IPS-NIHi7 (cell line): ENCODE measurements at regions not wholly inside any gene's neighbourhood (a gene's known extent, or its start where the extent isn't known, plus 50 kb on each side); places are given as distances from the start of the nearest gene placed in this dataset.

Experiments used
- DNase-seq: peaks from one replicate; pipeline ENCODE4 v3.0.0; 2012; ENCODE audit warnings: mixed read lengths; ENCODE audit errors: extremely low spot score

DNA sequence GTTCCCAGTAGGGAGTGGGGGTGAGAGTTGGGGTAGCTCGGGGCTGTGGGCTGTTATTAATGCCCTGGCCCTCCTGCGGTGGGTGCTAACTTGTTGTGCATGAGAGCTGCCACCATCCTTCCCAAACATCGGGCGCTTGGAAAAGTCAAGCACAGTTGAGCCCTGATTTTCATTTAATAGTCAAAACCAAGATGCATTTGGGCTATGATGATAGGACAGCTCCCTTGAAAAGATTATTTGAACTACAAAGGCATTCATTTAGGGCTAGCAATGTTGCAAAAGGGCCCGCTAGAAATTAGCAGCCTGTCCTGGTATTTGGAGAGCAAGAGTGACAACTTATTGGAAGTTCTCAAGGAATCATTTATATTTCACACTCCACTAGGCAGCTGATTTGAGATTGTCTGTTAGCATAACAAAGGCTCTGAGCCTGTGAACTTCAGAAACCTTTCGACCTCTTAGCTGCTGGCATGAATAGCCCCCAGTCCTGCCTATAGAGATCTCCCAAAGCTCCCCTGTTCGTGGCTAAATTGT is 128.2 kb upstream of the TMEM161B start:
- DNase-seq = no peak

DNA sequence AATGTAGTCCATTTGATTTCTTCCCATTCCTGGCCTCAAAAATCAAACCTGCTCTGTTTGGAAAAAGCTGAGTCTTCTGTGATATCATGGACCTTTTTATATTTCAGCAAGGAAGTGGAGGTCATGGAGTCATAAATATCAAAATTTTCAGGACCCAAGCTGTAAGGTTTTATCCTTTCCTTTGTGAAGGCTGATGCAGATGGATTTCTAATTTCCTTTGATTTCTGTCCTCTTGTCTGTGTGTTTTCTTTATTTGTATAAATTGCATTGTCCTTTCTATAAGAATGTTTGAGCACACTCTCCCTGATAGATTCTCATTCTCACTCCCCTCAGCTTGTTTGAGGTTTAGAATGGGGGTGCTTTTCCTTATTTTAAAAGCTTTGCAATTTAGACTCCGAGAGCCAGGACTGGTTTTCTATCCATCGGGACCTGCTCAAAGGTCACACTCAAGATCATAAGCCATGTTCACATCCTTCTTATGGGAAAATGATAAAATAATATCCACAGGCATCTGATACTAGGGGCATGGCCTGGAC is 127.4 kb upstream of the TMEM161B start:
- no peak for DNase-seq

DNA sequence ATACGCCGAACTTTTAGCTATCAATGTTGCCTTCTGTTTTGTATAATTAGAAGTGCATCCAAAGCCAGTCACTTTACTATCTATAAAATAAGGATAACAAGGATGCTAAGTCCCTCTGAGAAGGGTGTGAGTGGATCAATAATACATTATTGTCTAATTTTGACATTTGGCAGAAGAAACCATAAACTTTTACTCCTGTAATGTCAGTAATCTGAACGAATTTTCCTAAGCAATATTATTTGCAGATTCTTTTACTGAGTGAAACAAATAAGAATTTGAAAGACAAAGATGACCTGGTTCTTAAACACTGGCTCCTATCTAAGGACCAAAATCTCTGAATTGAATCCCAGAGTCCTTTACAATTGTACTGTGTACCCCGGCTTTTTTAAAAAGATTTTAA is 126.6 kb upstream of the TMEM161B start:
- DNase-seq = no peak

DNA sequence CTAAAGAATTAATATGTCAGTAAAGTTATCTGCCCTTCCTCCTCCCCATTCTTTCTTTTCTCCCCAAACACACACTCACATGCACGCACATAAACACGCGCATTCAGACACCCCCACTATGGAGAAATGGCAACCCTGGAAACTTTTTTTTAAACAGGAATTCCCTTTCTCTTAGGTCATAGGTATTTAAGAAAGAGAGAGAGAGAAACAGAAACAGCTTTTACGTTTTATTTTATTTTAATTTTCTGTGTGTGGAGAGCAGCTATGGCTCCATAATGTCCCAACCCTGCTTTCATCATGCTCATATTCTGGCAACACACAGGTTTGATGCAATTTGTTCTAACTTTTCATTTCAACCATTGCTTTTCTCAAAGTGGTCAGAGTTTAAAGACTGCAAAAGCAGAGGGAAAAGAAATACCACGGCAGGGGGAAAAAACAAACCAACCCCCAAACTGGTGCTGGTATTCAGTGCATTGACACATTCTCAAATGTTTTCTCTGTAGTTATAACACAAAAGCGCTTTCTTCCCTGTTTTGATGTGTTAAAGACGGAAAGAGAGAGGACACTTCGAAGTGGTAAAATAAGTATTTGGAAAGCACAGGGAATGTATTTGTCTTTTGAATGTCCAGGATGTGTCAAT is 126.0 kb upstream of the TMEM161B start:
- DNase-seq = no peak

DNA sequence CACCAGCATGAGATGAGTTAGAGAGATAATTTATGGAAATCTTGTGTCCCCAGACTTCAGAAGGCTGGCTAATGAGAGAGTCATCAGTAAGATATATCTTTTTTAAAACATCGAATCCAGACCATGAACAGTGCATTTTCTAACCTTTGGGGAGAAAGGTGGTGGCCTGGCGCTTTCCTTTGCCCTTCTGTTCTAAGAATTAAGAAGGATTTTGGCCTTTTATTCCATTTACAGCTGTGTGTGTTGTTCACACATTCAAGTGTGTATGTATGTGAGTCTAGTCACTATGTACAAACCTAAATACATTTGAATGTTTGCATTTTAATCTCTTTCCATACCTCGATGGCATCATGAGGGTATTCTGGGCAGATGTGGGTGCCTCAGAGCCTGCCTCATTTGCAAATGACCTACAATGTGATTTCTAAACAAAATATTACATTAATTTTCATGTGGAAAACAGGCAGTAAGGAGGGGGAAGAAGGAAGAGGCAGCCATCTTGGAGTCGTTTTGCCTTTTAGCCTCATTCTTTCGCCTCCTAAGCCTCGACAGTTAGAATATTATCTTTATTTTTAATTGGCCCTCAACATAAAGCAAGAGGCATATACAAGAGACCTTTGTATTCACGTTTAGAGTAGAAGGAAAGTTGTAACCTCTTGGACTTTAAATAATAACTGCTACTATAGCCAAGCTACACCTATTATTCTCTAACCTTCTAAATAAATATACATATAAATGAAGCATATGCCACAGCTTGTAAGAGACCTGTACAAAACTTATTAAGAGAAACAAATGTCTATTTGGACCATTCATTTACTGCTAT is 125.3 kb upstream of the TMEM161B start:
- DNase-seq = no peak

DNA sequence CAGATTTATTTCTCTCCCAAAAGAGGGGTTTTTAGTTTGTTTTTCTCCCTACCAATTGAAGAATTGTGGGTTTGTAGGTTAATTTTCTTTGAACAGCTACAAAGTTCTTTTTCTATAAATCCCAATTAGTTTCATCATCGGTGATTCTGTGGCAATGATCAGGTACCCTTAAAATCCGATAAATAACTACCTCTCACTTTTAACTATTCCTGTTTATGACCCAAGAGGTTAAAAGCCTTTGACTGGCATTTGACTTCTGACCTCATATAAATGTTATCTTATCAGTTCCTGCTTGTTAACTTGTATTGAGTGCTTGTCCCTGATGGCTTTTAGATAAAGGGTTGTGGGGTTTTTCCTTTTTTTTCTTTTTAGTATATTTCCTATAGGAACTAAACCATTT is 124.4 kb upstream of the TMEM161B start:
- no peak for DNase-seq

DNA sequence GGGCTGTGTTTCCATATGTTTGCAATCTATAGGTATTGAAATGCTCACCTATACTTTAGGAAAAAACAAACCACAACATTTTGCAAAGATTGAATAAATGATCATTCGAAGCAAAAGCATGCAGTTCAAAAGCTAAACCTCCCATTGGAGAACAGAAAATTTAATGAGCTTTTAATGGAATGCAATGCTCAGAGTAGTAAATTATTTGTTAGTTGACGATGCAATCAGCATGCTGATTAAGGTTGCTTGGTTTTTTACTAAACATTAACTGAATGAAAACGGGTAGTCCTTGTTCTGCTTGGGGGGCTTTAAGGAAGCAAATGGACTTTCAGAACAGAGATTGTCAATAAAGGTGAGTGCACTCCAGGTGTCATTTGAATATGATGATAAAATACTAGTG is 123.3 kb upstream of the TMEM161B start:
- DNase-seq = no peak

DNA sequence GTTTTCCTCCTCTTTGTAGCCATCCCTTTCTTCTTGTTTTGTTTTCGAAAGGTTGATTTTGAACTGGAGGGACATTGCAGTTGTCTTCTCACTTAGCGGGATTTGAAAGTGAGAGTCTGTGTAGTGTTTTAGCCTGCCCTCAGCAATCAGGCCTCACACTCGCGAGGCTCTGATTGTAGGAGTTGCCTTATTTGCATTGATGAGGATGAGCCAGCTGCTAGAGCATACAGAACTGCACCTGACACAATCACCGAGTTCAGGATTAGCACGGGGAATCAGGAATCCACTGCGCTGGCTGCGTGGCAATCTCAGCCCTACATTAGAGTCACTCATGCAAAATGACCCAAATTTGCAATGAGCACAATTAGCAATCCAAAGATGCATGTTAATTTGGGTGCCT is 122.5 kb upstream of the TMEM161B start:
- no peak for DNase-seq

DNA sequence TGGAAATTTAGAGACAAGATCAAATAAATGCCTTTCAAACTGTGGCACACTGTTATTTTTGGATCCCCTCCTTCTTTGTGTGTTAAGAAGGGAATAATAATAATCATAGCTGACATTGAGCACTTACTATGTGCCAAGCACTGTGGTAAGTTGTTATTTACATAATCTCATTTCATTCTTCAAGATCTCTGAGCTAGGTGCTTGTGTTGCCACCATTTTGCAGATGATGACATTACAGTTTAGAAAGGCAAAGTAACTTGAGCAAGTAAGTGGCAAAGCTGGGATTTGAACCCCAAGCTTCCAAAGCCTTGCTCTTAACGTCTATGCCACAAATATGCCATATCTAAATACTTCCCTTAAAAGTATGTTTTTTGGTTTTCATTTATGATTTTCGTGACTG is 121.8 kb upstream of the TMEM161B start:
- no peak for DNase-seq

DNA sequence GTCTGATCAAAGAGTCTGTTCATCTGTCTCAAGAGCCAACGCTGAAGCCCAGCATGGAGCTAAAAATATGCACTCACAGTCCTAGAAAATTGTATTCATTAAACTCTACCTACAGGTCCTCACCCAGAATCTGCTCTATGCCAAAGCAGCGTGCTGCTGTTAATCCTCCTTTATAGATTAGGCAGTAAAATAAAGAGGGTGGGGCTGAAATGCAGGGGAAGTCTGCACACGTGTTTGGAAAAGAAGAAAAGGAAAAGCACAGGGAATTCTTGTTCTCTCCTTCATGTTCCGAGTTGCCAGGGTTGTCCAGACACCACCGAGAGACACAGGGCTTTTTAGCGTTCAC is 121.4 kb upstream of the TMEM161B start:
- no peak for DNase-seq

DNA sequence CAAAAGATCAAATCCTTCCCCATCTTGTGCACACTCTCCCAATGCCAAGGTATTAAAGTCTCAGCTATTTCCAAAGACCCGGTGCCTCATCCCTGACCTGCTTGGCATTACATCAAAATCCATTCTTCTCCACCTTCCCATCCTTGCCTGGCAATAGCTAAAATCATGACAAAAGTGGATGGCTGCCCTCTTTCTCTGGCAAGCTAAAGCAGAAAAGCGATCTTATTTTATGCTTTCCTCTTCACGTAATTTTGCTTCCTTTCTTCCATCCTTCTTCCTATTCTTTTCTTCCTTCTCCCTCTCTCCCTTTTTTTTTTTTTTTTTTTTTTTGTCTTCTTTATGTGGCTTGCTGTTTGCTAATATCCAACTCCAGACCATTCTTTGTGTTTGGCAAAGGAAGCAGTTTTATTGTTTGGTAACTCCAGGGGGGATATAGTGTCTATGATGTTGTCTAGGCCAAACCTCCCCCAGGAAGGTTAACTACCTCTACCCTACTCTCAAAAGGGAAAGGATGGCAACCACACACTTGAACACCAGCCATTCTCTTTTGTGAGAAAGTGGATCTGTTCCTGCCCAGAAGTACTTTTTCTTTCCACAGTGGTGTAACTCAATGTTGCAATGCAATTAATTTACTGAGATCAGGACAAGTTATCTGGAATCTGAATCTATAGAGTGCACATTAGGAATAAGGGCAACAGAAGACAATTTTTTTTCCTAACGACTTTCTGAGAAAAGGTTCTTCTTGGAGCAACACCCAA is 120.9 kb upstream of the TMEM161B start:
- DNase-seq = no peak

DNA sequence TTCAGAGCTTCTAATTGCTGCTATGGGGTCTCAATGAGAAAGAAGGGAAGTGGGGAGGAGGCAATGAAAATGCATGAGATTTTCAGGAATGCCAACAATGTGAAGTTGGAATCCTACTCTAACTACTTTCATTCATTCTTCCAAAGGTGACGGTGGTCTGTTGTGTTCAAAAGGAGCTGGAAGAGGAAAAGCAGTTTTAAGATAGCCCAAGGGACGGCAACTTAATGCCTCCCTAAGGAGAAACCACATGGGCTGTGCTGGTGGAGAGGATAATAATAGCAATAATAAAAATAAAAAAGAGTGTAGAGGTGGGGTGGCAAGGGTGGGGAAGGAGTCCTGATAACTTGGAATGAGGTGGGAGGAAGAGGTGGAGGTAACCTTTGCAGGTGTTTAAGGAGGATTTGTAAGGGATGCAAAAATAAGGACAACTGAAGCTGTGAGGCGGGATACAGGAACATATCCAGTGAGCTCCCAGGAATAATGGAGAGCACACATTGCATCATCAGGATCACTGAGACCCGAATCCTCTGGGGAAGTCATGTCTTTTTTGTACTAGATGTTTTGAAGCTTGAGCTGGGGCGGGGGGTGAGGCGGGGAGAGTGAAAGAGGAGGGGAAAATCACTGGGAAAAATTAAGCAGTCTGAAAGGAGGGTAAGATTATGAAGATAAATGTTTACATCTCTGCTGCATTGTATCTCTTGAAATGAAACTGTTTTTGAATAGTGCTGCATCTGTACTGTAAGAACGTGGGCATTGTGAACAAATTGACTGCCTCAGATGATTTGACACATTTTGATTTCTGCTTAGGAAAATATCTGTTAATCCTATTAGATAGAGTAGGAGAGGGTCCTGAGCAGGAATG is 120.1 kb upstream of the TMEM161B start:
- peak; percentile 47 for DNase-seq

DNA sequence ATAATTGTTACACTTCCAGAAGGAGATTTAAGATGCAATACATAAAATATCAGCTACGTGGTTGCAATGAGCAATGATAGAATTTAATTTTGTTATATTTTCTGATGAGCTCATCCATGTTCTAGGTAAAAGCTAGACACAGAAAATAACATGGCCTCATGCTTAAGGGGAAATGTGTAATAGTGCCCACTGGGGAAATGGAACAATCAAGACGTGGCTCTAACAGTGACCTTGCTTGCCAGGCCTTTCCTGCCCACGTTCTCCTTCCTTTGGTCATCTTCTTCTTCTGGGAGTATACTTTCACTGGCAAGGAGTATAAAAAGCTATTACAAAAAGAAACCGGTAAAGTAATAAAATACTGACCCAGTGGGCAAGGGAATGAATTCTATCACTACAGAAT is 116.2 kb upstream of the TMEM161B start:
- DNase-seq = no peak

DNA sequence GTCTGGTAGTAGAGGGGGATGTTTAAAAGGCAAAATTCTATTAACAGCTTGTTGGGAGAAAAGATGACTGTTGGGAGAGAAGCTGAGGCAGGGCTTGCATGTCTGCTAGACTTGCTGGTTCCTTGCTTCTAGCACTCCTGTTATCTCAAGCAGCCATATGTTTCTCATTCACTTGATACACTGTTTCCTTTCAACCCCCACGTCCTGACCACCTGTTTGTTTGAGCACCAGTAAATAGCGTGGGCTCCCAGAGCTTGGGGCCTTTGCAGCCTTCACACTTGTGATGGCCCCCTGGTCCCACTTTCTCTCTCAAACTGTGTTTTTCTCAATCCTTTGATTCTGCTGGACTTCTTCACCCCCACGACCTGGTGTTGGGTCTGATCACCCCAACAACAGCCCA is 111.7 kb upstream of the TMEM161B start:
- no peak for DNase-seq

DNA sequence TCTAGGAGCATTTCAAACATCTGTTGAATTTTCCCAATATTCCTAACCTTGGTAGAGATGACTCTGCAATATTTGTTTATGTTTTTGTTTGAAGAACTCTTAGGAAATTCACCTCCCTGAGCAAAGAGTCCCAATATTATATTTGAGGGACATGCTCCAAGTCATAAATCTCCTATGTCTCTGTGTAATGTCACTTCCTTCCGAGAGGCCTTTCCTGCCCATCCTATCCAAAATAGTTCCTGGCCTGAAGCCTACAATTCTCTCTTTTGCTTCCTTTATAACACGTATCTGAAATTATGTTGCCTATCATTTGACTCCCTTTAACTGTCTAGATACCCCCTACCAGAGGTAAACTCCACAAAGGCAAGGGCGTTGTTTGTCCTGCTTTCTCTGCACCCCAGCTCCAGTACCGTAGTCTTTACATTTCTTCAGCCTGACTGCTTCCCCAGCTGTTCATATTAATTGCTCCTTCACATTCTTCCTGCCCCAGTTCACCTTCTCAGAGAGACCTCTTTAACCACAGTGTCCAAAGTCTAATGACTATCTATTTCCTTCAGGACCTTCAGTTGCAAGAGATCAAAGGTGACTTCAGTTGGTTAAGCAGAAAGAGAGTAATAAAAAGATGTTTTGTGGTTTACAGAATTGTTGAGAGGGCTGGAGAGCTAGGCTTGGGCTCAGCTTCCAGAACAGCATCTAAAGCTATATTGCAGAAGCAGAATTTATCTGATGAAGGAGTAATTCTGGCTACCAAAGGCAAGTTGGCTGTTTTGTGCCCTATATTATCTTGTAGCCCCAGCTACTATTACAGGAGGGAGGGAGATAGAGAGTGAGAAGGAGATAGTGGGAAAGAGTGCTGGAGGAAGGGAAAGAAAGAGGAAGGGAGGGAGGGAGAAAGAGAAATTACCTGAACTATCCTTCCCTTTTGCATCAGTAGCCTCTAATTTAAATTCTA is 109.3 kb upstream of the TMEM161B start:
- DNase-seq = no peak

DNA sequence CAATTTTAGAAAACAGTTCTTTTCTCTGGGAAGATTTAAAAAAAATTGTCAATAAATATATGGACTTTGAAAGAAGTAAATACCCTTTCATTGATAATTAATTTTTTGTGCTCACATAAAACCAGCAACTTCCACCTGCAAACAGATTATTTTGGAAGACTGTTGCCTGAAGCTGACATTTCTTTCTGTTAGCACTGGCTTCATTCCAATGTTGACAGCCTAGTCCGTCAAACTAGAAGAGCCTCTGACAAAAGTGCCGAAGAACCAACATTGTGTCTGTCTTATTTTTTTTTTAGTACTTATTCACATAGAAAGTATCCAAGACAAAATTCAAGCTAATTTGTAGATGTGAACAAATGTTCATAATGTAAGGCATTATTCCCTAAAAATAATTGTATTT is 108.6 kb upstream of the TMEM161B start:
- no peak for DNase-seq

DNA sequence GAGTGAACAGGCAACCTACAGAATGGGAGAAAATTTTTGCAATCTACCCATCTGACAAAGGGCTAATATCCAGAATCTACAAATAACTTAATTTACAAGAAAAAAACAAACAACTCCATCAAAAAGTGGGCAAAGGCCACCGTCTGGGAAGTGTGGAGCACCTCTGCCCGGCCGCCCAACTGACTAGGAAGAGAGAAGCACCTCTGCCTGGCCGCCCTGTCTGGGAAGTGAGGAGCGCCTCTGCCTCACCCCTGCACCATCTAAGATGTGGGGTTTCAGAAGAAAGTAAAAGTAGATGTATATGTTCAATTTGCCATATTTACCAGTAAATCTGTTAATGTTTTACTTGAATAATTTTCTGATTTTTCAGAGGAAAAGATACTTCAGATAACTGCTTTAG is 108.1 kb upstream of the TMEM161B start:
- DNase-seq = no peak

DNA sequence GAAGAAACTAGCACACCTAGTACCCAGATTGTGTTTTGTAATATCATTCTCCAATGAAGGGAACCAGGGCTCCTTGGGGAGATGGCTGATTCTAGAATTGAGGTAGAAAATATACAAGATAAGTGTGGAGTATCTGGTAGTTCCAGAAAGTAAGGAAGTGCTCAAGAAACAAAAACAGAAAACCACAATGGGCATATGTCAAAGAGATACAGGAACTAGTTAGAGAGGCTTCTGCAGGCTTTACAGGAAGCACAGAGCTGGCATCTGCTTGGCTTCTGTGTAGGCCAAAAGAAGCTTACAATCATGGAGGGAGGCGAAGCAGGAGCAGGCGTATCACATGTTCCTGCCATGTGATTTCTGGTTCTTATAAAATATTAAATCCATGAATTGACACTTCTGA is 105.7 kb upstream of the TMEM161B start:
- DNase-seq = no peak

DNA sequence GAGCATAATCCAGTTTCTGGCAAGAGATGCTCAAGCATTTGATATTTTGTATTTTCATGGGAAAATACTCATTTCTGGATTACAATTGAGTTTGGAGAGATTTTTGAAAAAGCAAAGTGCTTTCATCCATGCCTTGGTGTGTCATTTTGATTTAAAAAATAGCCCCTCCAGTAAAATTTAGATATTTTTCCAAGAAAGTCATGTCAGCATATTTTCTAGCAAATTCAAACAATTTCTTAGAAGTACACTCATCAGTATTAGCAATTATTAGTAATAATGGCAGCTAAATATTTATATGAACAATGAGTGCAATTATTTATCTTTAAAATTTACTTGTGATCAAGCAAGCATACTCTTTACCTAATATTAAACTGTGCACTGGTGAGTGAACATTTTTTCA is 102.2 kb upstream of the TMEM161B start:
- DNase-seq = no peak

DNA sequence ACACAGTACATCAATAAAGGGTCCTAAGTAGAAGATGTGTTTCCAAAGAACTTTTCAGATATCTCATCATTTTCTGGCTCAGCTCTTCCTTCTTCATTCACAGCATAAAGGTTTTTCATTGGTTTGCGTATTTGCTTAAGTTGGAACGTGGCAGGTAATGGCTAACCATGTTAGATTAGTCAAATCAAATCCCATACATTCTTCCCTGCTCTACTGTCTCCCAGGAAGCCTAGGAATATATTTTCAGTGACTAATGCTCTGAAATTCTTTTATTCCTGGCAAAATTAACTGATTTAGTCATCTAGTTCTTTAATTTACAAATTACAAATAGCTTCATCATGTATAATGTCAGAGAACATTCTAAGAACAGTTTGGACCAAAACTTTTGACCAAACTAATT is 99.6 kb upstream of the TMEM161B start:
- no peak for DNase-seq
